HepG2 (cell line): ENCODE measurements at regions not wholly inside any gene's neighbourhood (a gene's known extent, or its start where the extent isn't known, plus 50 kb on each side); places are given as distances from the start of the nearest gene placed in this dataset.

Source experiments
- ATAC-seq: fragments of 200-7000 bp; cut with Tn5 transposase; 3 replicates; pipeline ENCODE4 v1.9.1; 2020; ENCODE audit warnings: mild to moderate bottlenecking, moderate library complexity
- BruUV-seq: library from RNA; stranded (reverse); fragments of 400-500 nt; replicated peaks from 2 replicates; lab custom pipeline; 2021; lab: Mats Ljungman, UMichigan
- CTCF ChIA-PET: fragments of 300-600 bp; formaldehyde crosslinking; extraction: SDS; loops from one replicate; lab custom pipeline; 2021; ENCODE audit warnings: low total read pairs, inconsistent platforms, low intra/inter-chr PET ratio; lab: Yijun Ruan, JAX
- POLR2A ChIA-PET: fragments of 350-600 bp; sonication (Branson Sonifier 250); formaldehyde crosslinking; loops from one replicate; lab custom pipeline; 2020; ENCODE audit warnings: antibody characterized with exemption, inconsistent platforms; lab: Yijun Ruan, JAX
- DNase-seq: peaks from one replicate; pipeline ENCODE4 v3.0.0-alpha.2; 2015; ENCODE audit warnings: low spot score
- FAIRE-seq: peaks from 3 replicates; lab custom pipeline; 2011; peaks lifted over from hg19 to GRCh38; lab: Jason Lieb, UNC
- H2AFZ ChIP-seq: one replicate; pipeline ENCODE4 v1.6.1; 2011; ENCODE audit warnings: low read length, inconsistent platforms
- H3K27ac ChIP-seq: fragments of 300-600 bp; 3 replicates; pipeline ENCODE4 v1.8.0; 2011; ENCODE audit warnings: mixed run types, mild to moderate bottlenecking, mixed read lengths, low read length, inconsistent platforms; ENCODE audit not compliant: insufficient read depth; ENCODE audit errors: extremely low read length
- H3K27me3 ChIP-seq, 2 experiments: fragments of 200-600 bp in 1 of 2; 2 replicates in 1 of 2; 3 replicates in 1 of 2; pipeline versions ENCODE4 v1.6.0 to v1.8.0; 2011; ENCODE audit warnings: low read length in 2 of 2, mild to moderate bottlenecking in 2 of 2, moderate library complexity in 2 of 2, inconsistent platforms in 1 of 2; ENCODE audit not compliant: insufficient read depth in 2 of 2, control insufficient read depth in 1 of 2
- H3K36me3 ChIP-seq, 2 experiments: fragments of 200-600 bp in 1 of 2; replicated peaks in 1 of 2; 2 replicates in 1 of 2; 3 replicates in 1 of 2; pipeline versions ENCODE4 v1.5.1 to v1.8.0; 2011; ENCODE audit warnings: low read length in 2 of 2, inconsistent platforms in 1 of 2; ENCODE audit not compliant: insufficient read depth in 2 of 2, control insufficient read depth in 1 of 2
- H3K4me1 ChIP-seq: 2 replicates; pipeline ENCODE4 v1.5.1; 2012; ENCODE audit warnings: low read length, inconsistent platforms; ENCODE audit not compliant: insufficient read depth
- H3K4me2 ChIP-seq: 2 replicates; pipeline ENCODE4 v1.6.0; 2011; ENCODE audit warnings: low read depth, low read length, inconsistent platforms
- H3K4me3 ChIP-seq, 3 experiments: fragments of 200-600 bp in 1 of 3; sonication (generic), shearing (Covaris generic) in 1 of 3; replicated peaks in 1 of 3; 2 replicates each; pipeline ENCODE4 v1.5.1; 2011 to 2016; ENCODE audit warnings: low read length in 3 of 3, inconsistent platforms in 2 of 3, low read depth in 2 of 3, mild to moderate bottlenecking in 2 of 3, control low read depth in 1 of 3, mixed read lengths in 1 of 3; ENCODE audit not compliant: insufficient read depth in 1 of 3
- H3K79me2 ChIP-seq: one replicate; pipeline ENCODE4 v1.6.1; 2011; ENCODE audit warnings: low read length, inconsistent platforms; ENCODE audit not compliant: insufficient read depth
- H3K9ac ChIP-seq: 2 replicates; pipeline ENCODE4 v1.6.0; 2011; ENCODE audit warnings: mild to moderate bottlenecking, low read depth, low read length, inconsistent platforms; ENCODE audit not compliant: insufficient read depth
- H3K9me3 ChIP-seq: 2 replicates; pipeline ENCODE4 v1.5.1; 2012; ENCODE audit warnings: mild to moderate bottlenecking, low read length
- H4K20me1 ChIP-seq: 2 replicates; pipeline ENCODE4 v1.6.0; 2011; ENCODE audit warnings: inconsistent platforms, mild to moderate bottlenecking, low read length, moderate library complexity; ENCODE audit not compliant: insufficient read depth
- AGO2 ChIP-seq: fragments of 200-400 bp; formaldehyde crosslinking; optimal IDR thresholded peaks from 2 replicates; pipeline ENCODE3; 2017; ENCODE audit warnings: mild to moderate bottlenecking, low read depth, low read length, moderate library complexity
- HNF4A ChIP-seq: sonication (generic); formaldehyde crosslinking; IDR thresholded peaks from 2 replicates; pipeline ENCODE4 v1.4.0; 2020; ENCODE audit warnings: missing genetic modification reagents
- MLLT10 ChIP-seq: sonication (generic); formaldehyde crosslinking; IDR thresholded peaks from 2 replicates; pipeline ENCODE4 v1.4.0; 2020; ENCODE audit warnings: missing genetic modification reagents
- TCF7L2 ChIP-seq: IDR thresholded peaks from 2 replicates; pipeline ENCODE4 v1.6.1; 2011; ENCODE audit warnings: mild to moderate bottlenecking, low read depth, low read length, moderate library complexity
- ZFYVE20 ChIP-seq: sonication (generic); formaldehyde crosslinking; IDR thresholded peaks from 2 replicates; pipeline ENCODE4 v1.8.0; 2023; ENCODE audit warnings: low read depth, mild to moderate bottlenecking, moderate library complexity, missing genetic modification reagents, borderline replicate concordance
- ZNF329 ChIP-seq: sonication (generic); formaldehyde crosslinking; IDR thresholded peaks from 2 replicates; pipeline ENCODE4 v1.9.0; 2021; ENCODE audit warnings: low read depth, mild to moderate bottlenecking, missing genetic modification reagents
- ZNF546 ChIP-seq: sonication (generic); formaldehyde crosslinking; conservative IDR thresholded peaks from 2 replicates; pipeline ENCODE4 v1.8.1; 2023; ENCODE audit warnings: mild to moderate bottlenecking, missing genetic modification reagents
- ZNF883 ChIP-seq: sonication (generic); formaldehyde crosslinking; IDR thresholded peaks from 2 replicates; pipeline ENCODE4 v1.5.1; 2020; ENCODE audit warnings: mild to moderate bottlenecking, missing genetic modification reagents; ENCODE audit errors: not compliant biosample characterization
- in situ Hi-C: cut with HindIII; loops from 2 replicates; pipeline ENCODE4 v1.10.0; 2017; ENCODE audit warnings: low pct_unique_long_range_greater_than_20kb; ENCODE audit not compliant: extremely low pct_ligation_motif_present
- intact Hi-C: fragments of 100-400 bp; cut with micrococcal nuclease; formaldehyde crosslinking; loops from one replicate; pipeline ENCODE4 v1.10.0; 2022; ENCODE audit not compliant: unreplicated experiment
- TF ChIP-seq, protein P1 (sequence below): sonication (generic); formaldehyde crosslinking; IDR thresholded peaks from 2 replicates; pipeline ENCODE4 v1.4.0; 2020; ENCODE audit warnings: missing genetic modification reagents, borderline replicate concordance

DNA sequence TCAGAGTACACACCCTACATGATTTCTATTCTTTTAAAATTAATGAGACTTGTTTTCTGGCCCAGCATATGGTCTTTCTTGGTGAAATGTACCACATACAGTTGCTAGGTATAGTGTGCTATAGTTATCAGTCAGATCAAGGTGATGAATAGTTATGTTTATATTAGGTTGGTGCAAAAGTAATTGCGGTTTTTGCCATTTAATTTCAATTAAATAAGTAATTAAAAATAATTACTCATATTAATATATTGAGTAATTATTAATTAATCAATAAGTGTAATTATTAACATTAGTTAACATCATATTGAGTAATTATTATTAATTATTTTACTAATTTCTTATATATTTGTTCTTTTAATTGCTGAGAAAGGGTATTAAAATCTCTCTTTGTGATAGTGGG is 56.1 kb downstream of the MYEOV start (continued):
- no peak for TF ChIP-seq TCF7L2
- TF ChIP-seq ZNF883 = no peak

DNA sequence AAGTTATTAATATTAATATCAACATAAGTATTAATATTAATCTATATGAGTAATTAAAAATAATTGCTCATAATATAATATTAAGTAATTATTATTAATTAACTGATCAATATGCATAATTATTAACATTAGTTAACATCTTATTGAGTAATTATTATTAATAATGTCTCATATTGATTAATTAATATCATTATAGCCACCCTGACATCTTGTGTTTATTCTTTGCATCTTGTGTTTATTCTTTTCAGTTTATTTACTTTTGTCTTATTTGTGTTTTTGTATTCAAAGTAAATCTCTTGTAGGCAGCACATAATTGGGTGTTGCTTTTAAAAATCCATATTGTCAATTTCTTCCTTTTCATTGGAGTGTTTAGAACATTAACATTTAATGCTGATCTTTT is 56.6 kb downstream of the MYEOV start:
- H3K36me3 ChIP-seq = no peaks in the 10 kb centered on the region
- no peak overlapping the region for H3K4me2 ChIP-seq
- no peak for FAIRE-seq
- in situ Hi-C loops = no loop called here
- BruUV-seq = no TSS peak
- H4K20me1 ChIP-seq = no peaks in the 10 kb centered on the region
- H3K27ac ChIP-seq = no peak overlapping the region
- DNase-seq = no peak
- H3K9ac ChIP-seq = no peak overlapping the region
- no peak overlapping the region for H2AFZ ChIP-seq
- intact Hi-C loops = no loop called here
- no peaks in the 10 kb centered on the region for H3K9me3 ChIP-seq
- no peaks in the 10 kb centered on the region for H3K79me2 ChIP-seq
- CTCF ChIA-PET = no interaction called here
- H3K27me3 ChIP-seq = peaks cover 0 to 3% of the 10 kb centered on the region in 2 experiments; a peak in 2 of 5 replicates
- POLR2A ChIA-PET = no interaction called here
- no peak overlapping the region for H3K4me3 ChIP-seq
- ATAC-seq = no peak
- TF ChIP-seq ZNF329 (CRISPR knock-in tag) (no peak), HNF4A (no peak), ZNF546 (CRISPR knock-in tag) (no peak), ZFYVE20 (CRISPR knock-in tag) (no peak), MLLT10 (CRISPR knock-in tag) (no peak), AGO2 (no peak)
- TF ChIP-seq, protein P1, sequence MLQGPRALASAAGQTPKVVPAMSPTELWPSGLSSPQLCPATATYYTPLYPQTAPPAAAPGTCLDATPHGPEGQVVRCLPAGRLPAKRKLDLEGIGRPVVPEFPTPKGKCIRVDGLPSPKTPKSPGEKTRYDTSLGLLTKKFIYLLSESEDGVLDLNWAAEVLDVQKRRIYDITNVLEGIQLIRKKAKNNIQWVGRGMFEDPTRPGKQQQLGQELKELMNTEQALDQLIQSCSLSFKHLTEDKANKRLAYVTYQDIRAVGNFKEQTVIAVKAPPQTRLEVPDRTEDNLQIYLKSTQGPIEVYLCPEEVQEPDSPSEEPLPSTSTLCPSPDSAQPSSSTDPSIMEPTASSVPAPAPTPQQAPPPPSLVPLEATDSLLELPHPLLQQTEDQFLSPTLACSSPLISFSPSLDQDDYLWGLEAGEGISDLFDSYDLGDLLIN = no peak
- peaks cover 13% of the 10 kb centered on the region for H3K4me1 ChIP-seq
